ENCODE measurements at regions not wholly inside any gene's neighbourhood (a gene's known extent, or its start where the extent isn't known, plus 50 kb on each side); places are given as distances from the start of the nearest gene placed in this dataset.
A peak's percentile ranks its signal among the peaks of the same experiment; 100 is the strongest.

GRCh38 chr15:91496754-91497691 is 356.5 kb upstream of the SLCO3A1 start:
- Histone ChIP-seq H3K36me3 (ENCODE audit: control insufficient read depth, insufficient read depth, low read length) (no peaks in the 10 kb centered on the region), H3K4me2 (ENCODE audit: insufficient read depth, low read length) (no peak overlapping the region), H3K9me1 (ENCODE audit: control insufficient read depth, insufficient read depth, low read length) (no peaks in the 10 kb centered on the region), H3K27ac (ENCODE audit: extremely low read depth, low read depth, low read length) (no peak overlapping the region), H4K20me1 (replicated peaks; ENCODE audit: control insufficient read depth, insufficient read depth, low read length) (no peaks in the 10 kb centered on the region), H3K27me3 (ENCODE audit: control insufficient read depth in 2 of 2, insufficient read depth in 2 of 2, low read length in 2 of 2) (no peaks in the 10 kb centered on the region), H3K79me2 (ENCODE audit: control insufficient read depth, insufficient read depth, low read length) (no peaks in the 10 kb centered on the region), H2AFZ (ENCODE audit: low read depth, low read length) (no peak overlapping the region), H3K9me3 (replicated peaks; ENCODE audit: control insufficient read depth, insufficient read depth, low read depth, low read length) (no peaks in the 10 kb centered on the region), H3K4me1 (replicated peaks in 1 of 2; ENCODE audit: control insufficient read depth in 2 of 2, insufficient read depth in 2 of 2, low read length in 2 of 2) (no peaks in the 10 kb centered on the region), H3K9ac (ENCODE audit: insufficient read depth in 1 of 2, low read depth in 2 of 2, low read length in 2 of 2) (no peak overlapping the region), H3K4me3 (no peak overlapping the region)
- 49% methylated on average over 4 of the region's 4 CpGs for WGBS (ENCODE audit: insufficient coverage, low coverage, missing lambda C conversion rate)
- CTCF ChIA-PET (ENCODE audit: low intra/inter-chr PET ratio): no interaction called here
- TF ChIP-seq ZNF408 (CRISPR knock-in tag; IDR thresholded peaks at IDR 0.05; ENCODE audit: low read depth) (no peak), CEBPB (tag; IDR thresholded peaks at IDR 0.05) (peak; percentile 18; the same call in 1 of the 2 replicates), FOXM1 (IDR thresholded peaks at IDR 0.05; ENCODE audit: low read depth) (no peak), FOXM1 (CRISPR knock-in tag; IDR thresholded peaks at IDR 0.05; ENCODE audit: low read depth) (no peak)
- intact Hi-C loops (cut with micrococcal nuclease): no loop called here
- FAIRE-seq: no peak
- POLR2A ChIA-PET: interaction anchor here (0.7 kb wide), 1 partner anchor 307 kb away, joined by 3 read pairs; no protein-coding TSS in a partner anchor
- BruUV-seq (replicated peaks): no TSS peak
- in situ Hi-C loops (cut with MboI): no loop called here
- no peak for DNase-seq (ENCODE audit: extremely low read depth in 1 of 4, low spot score in 3 of 4)
- ATAC-seq: no peak; the same call in 2 of the 3 replicates
